Activated T-helper 17 cell treated with anti-CD3 and anti-CD28 coated beads, Interleukin-2, amount 50 U/mL, for 72 hours (primary cell): ENCODE measurements at regions not wholly inside any gene's neighbourhood (a gene's known extent, or its start where the extent isn't known, plus 50 kb on each side); places are given as distances from the start of the nearest gene placed in this dataset.
"Not testable (repeated sequence)": the region's sequence is repeated elsewhere in the genome, so short reads cannot be mapped to it uniquely, and the experiment has no call there.

ENCODE experiments used
- ATAC-seq: fragments of 150-1000 bp; cut with Tn5 transposase; replicated peaks from 2 replicates; pipeline ENCODE4 v1.10.0; 2021; ENCODE audit warnings: mild to moderate bottlenecking, moderate library complexity
- H3K27ac Mint-ChIP-seq: one replicate; pipeline ENCODE4 v1.8.0; 2022; ENCODE audit warnings: mixed read lengths
- H3K27me3 Mint-ChIP-seq: one replicate; pipeline ENCODE4 v1.8.0; 2022; ENCODE audit warnings: mixed read lengths
- H3K36me3 Mint-ChIP-seq: one replicate; pipeline ENCODE4 v1.8.0; 2022; ENCODE audit warnings: low read depth, mild to moderate bottlenecking, mixed read lengths
- H3K4me1 Mint-ChIP-seq: one replicate; pipeline ENCODE4 v1.8.0; 2022; ENCODE audit warnings: mixed read lengths
- H3K4me3 Mint-ChIP-seq: one replicate; pipeline ENCODE4 v1.8.0; 2022; ENCODE audit warnings: mild to moderate bottlenecking, mixed read lengths
- H3K9me3 Mint-ChIP-seq: one replicate; pipeline ENCODE4 v1.8.0; 2022; ENCODE audit warnings: mixed read lengths

GRCh38 chr7:91492317-91492716 lies 228.1 kb downstream of the FZD1 start:
- Mint-ChIP-seq H3K27me3 (no peaks in the 10 kb centered on the region), H3K36me3 (no peaks in the 10 kb centered on the region), H3K4me3 (no peak overlapping the region), H3K27ac (no peak overlapping the region), H3K4me1 (no peaks in the 10 kb centered on the region), H3K9me3 (peaks cover 4% of the 10 kb centered on the region)
- no peak for ATAC-seq

DNA sequence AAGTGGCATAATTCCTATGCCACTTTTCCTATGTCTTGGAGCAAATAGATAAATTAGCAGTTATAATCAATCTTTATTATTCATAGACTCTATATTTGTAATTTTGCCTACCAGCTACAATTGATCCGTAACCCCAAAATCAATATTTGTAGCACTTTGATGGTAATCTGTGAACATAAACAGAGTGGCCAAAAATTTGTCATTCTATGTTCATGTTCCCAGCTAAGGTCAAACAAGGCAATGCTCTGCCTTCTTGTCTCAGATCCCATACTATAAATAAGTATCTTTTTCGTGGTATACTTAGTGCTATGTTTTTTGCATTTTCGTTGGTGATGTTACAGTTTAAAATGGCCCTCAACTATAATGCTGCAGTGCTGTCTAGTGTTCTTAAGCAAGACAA lies 228.5 kb downstream of the FZD1 start:
- Mint-ChIP-seq H3K27ac (no peak overlapping the region), H3K9me3 (peaks cover 4% of the 10 kb centered on the region), H3K4me3 (no peak overlapping the region), H3K4me1 (no peaks in the 10 kb centered on the region), H3K36me3 (no peaks in the 10 kb centered on the region), H3K27me3 (no peaks in the 10 kb centered on the region)
- no peak for ATAC-seq

DNA sequence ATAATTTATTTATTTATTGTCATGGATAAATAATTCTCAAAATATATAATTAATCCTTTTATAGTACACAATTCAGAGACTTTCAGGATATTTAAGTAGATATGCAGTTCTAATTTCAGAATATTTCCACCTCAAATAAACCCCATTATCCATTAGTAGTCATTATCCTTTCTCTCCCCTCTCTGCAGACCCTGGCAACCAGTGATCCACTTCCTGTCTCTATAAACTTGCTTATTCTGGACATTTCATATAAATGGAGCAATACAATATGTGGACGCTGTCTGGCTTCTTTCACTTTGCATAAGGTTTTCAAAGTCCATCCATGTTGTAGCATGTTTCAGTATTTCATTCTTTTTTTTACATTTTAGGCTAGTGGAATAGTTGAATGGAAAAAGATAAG lies 230.2 kb downstream of the FZD1 start:
- Mint-ChIP-seq H3K27me3 (no peaks in the 10 kb centered on the region), H3K9me3 (peaks cover 4% of the 10 kb centered on the region), H3K4me3 (no peak overlapping the region)

DNA sequence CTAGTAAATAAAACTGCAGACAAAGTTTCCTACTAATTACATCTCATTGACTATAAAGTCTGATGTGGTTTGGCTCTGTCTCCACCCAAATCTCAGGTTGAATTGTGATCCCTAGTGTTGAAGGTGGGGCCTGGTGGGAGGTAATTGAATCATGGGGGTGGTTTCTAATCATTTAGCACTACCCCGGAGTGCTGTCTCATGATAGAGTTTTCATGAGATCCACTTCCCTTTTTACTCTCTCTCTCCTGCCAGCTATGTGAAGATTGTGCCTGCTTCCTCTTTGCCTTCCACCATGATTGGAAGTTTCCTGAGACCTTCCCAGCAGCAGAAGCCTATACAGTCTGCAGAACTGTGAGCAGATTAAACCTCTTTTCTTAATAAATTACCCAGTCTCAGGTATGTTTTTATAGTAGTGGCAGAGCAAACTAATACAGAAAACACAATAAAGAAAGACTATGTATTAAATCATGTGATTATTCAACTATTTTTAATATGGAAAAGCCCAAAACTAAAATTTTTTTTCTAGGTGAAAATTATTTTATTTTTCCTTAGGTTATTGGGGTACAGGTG lies 232.1 kb downstream of the FZD1 start:
- Mint-ChIP-seq H3K9me3 (peaks cover 10% of the 10 kb centered on the region), H3K27ac (no peak overlapping the region), H3K27me3 (no peaks in the 10 kb centered on the region), H3K4me3 (no peak overlapping the region), H3K4me1 (no peaks in the 10 kb centered on the region), H3K36me3 (no peaks in the 10 kb centered on the region)
- no peak for ATAC-seq

More for the DNA sequence above, 230.2 kb downstream of the FZD1 start:
- Mint-ChIP-seq H3K27ac (no peak overlapping the region), H3K36me3 (no peaks in the 10 kb centered on the region), H3K4me1 (no peaks in the 10 kb centered on the region)
- no peak for ATAC-seq

- H3K4me1 Mint-ChIP-seq, H3K36me3 Mint-ChIP-seq, H3K27ac Mint-ChIP-seq, H3K4me3 Mint-ChIP-seq, ATAC-seq, H3K27me3 Mint-ChIP-seq: not testable (repeated sequence)
- peaks cover 10% of the 10 kb centered on the region for H3K9me3 Mint-ChIP-seq
Observed at GRCh38 chr7:91497277-91497676, 233.0 kb downstream of the FZD1 start.

DNA sequence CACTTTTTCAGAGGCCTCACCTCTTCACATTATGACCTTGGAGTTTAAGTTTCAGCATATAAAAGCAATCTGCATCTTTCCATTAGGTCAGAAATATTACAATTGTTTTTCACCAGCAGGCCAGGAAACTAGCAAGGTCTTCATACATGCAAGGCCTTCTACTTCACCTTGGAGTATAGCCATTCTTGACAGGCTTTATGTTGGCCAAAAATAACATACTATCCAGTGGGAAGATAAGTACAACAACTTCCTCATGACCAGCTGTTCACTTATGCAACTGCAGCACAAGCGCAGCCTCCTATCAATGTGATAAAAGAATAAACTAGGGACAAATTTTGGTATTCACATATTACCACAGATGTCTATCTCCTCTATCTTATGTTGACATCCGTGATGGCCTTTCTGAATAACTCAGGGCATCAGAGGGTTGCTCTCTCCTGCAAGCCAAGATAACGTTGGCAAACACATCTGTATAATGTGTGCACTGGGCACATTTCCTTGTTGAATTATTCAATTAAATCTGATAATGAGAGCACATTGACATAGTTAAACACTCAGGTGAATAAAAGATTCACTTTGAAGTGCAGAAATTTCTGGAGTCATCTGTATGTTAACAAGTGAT lies 239.8 kb downstream of the FZD1 start:
- Mint-ChIP-seq H3K9me3 (peaks cover 20% of the 10 kb centered on the region), H3K36me3 (no peaks in the 10 kb centered on the region), H3K4me3 (no peak overlapping the region), H3K27me3 (no peaks in the 10 kb centered on the region), H3K27ac (no peak overlapping the region), H3K4me1 (no peaks in the 10 kb centered on the region)
- ATAC-seq, result no peak

DNA sequence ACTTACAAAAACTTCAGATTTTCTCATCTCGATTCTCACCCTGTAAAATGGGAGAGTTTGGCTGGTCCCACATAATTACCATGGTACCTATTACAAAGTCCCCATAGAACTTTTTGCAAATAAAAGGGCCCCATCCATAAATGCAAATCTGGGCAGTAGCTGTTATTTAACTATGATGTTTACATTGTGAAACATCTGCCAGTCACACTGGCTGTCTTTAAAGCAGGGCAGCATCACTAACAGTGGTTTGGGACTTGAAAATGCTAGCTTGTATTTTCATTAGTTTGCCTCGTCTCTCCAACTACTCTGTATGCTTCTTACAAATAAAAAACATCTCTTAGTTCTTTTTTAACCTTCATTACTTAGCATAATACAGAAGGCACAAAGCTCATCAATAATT lies 240.7 kb downstream of the FZD1 start:
- ATAC-seq, result no peak
- no peaks in the 10 kb centered on the region for H3K27me3 Mint-ChIP-seq
- H3K27ac Mint-ChIP-seq, result no peak overlapping the region
- no peaks in the 10 kb centered on the region for H3K4me1 Mint-ChIP-seq
- H3K36me3 Mint-ChIP-seq, result no peaks in the 10 kb centered on the region
- H3K9me3 Mint-ChIP-seq, result peaks cover 19% of the 10 kb centered on the region
- H3K4me3 Mint-ChIP-seq, result no peak overlapping the region

GRCh38 chr7:91506966-91507365 lies 242.7 kb downstream of the FZD1 start:
- not testable (repeated sequence) for H3K4me3 Mint-ChIP-seq, H3K4me1 Mint-ChIP-seq, H3K27ac Mint-ChIP-seq, ATAC-seq, H3K36me3 Mint-ChIP-seq, H3K27me3 Mint-ChIP-seq
- H3K9me3 Mint-ChIP-seq, result peaks cover 14% of the 10 kb centered on the region

DNA sequence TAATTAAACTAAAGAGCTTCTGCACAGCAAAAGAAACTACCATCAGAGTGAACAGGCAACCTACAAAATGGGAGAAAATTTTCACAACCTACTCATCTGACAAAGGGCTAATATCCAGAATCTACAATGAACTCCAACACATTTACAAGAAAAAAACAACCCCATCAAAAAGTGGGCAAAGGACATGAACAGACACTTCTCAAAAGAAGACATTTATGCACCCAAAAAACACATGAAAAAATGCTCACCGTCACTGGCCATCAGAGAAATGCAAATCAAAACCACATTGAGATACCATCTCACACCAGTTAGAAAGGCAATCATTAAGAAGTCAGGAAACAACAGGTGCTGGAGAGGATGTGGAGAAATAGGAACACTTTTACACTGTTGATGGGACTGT lies 247.6 kb downstream of the FZD1 start:
- H3K4me3 Mint-ChIP-seq, ATAC-seq, H3K27me3 Mint-ChIP-seq, H3K36me3 Mint-ChIP-seq, H3K4me1 Mint-ChIP-seq, H3K27ac Mint-ChIP-seq, H3K9me3 Mint-ChIP-seq: not testable (repeated sequence)

- no peak overlapping the region for H3K27ac Mint-ChIP-seq
- H3K36me3 Mint-ChIP-seq, result no peaks in the 10 kb centered on the region
- no peak for ATAC-seq
- H3K4me1 Mint-ChIP-seq, result no peaks in the 10 kb centered on the region
- peaks cover 8% of the 10 kb centered on the region for H3K9me3 Mint-ChIP-seq
- H3K4me3 Mint-ChIP-seq, result no peak overlapping the region
- H3K27me3 Mint-ChIP-seq, result no peaks in the 10 kb centered on the region
Observed at GRCh38 chr7:91512958-91513357, 248.7 kb downstream of the FZD1 start.

- H3K36me3 Mint-ChIP-seq, result no peaks in the 10 kb centered on the region
Observed at GRCh38 chr7:91514591-91514990, 250.4 kb downstream of the FZD1 start.

DNA sequence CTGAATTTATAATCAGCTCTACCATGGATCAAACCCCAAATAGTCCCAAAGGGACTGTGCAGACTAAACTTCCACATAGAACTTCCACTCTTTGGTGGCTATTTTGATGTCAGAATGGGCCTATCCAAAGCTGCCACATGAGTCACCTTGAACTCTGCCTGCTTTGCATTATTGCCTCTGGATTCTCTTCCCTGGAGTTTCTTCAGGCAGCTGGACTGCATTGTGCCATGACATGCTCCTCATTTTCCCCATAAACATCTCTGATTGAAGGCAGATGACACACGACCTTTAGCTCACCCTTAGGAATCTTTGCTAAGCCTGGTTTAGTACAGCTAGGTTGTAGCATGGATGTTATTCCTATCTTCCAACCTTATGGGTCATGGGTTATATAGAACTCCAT lies 251.7 kb downstream of the FZD1 start:
- H3K4me1 Mint-ChIP-seq, result no peaks in the 10 kb centered on the region
- no peak overlapping the region for H3K27ac Mint-ChIP-seq
- peaks cover 10% of the 10 kb centered on the region for H3K9me3 Mint-ChIP-seq
- H3K27me3 Mint-ChIP-seq, result no peaks in the 10 kb centered on the region
- H3K36me3 Mint-ChIP-seq, result no peaks in the 10 kb centered on the region
- no peak for ATAC-seq
- no peak overlapping the region for H3K4me3 Mint-ChIP-seq

More at GRCh38 chr7:91514591-91514990, 250.4 kb downstream of the FZD1 start:
- no peak for ATAC-seq
- H3K9me3 Mint-ChIP-seq, result peaks cover 10% of the 10 kb centered on the region
- no peak overlapping the region for H3K4me3 Mint-ChIP-seq
- H3K27ac Mint-ChIP-seq, result no peak overlapping the region
- H3K4me1 Mint-ChIP-seq, result no peaks in the 10 kb centered on the region
- H3K27me3 Mint-ChIP-seq, result no peaks in the 10 kb centered on the region

DNA sequence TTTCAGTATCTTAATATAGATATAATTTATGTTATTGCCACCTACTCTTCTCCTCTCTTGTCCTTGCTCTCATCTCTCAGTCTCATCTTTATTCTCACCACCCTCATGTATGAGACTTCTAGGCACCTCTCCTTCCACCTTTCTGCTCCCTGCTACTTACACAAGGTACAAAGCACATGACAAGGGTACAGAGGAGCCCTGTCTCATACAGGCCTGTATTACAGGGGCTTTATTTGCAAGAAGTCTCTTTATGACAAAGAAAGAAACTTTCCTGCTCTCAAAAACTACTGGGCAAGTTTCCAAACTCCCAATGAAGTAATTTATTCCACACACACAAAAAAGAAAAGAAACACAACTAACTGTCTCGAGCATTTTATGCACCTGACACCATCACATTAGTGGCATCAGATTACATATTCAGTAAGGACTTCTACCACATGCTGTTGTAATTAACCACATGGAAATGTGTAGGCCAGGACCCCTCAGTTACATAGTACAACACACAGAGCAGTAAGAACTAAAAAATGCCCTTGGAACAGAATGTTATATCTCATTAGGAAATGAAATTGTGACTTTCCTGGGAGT lies 253.1 kb downstream of the FZD1 start:
- Mint-ChIP-seq H3K36me3 (no peaks in the 10 kb centered on the region), H3K27ac (no peak overlapping the region)

DNA sequence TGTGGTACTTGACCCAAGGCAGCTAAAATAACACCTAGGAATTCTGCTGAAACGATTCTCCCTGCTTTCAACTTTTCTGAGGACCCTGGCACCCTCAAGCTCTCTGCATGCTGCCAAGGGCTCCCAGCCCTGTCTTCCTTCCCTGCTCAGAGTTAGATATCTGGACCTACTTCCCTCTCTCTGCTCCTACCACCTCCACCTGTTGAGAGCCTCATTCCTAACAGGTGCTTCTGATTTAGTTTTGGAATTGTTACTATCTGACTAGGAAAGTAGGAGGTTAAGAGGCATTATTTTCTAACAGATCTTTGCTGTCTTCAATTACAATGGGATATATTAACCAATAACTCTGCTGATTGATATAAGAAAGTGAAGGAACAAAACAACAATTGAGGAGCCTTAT lies 253.8 kb downstream of the FZD1 start:
- no peaks in the 10 kb centered on the region for H3K27me3 Mint-ChIP-seq
- ATAC-seq, result no peak
- no peaks in the 10 kb centered on the region for H3K36me3 Mint-ChIP-seq
- no peak overlapping the region for H3K4me3 Mint-ChIP-seq
- H3K4me1 Mint-ChIP-seq, result no peaks in the 10 kb centered on the region
- peaks cover 10% of the 10 kb centered on the region for H3K9me3 Mint-ChIP-seq
- no peak overlapping the region for H3K27ac Mint-ChIP-seq

More for the DNA sequence above, 253.1 kb downstream of the FZD1 start:
- H3K9me3 Mint-ChIP-seq, result peaks cover 10% of the 10 kb centered on the region
- H3K4me3 Mint-ChIP-seq, result no peak overlapping the region
- no peak for ATAC-seq
- no peaks in the 10 kb centered on the region for H3K4me1 Mint-ChIP-seq
- no peaks in the 10 kb centered on the region for H3K27me3 Mint-ChIP-seq

DNA sequence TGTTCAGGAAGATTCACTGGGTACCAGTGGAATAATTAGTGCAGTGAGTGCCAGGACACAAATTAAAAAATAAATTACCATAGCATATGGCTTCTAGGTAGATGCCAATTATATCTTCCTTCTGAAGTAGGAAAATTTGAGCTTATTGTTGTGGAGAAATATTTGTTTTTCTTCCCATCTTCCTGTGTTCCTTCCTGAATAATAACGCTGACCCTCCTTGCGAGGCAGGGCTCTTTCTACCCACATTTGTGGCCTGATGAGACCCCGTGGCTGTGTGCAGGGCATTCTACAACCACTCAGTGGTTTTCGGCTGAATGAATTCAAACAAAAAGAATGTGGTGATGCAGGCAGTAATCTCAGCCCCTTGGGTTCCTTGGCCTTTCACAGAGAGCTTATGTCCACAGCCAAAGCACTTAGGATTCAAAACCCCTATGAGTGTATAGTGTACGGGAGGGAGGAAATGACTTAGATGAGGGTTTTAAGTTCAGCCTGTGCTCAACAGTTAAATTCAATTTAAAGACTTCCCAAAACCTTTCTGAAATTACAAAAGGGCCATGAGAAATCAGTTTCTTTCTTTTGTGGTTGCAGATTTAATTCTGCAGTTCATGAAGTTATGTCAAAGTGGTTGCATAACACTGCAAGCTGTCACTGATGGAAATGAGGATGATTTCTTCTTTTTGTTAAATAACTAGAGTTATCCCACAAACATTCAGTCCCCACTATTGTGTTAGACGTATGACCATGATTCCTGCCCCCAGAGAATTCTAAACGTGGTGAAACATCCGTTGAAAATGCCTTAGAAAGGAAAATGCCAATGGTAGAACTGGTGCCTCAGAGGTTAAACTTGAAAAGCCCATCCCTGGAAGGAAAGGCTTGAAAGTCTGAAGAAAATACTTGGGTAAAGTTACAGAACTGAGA lies 255.3 kb downstream of the FZD1 start:
- Mint-ChIP-seq H3K27ac (no peak overlapping the region), H3K9me3 (peaks cover 10% of the 10 kb centered on the region), H3K4me3 (no peak overlapping the region), H3K27me3 (no peaks in the 10 kb centered on the region), H3K36me3 (no peaks in the 10 kb centered on the region), H3K4me1 (no peaks in the 10 kb centered on the region)
- no peak for ATAC-seq
